HL-60 (cell line): ENCODE measurements at regions not wholly inside any gene's neighbourhood (a gene's known extent, or its start where the extent isn't known, plus 50 kb on each side); places are given as distances from the start of the nearest gene placed in this dataset.

Experiments used
- DNase-seq, 2 experiments: peaks; one replicate each; pipeline ENCODE4 v3.0.0-alpha.2; 2010 to 2020; ENCODE audit warnings: low read depth in 1 of 2, low spot score in 1 of 2
- H3K27ac ChIP-seq: fragments of 250-450 bp; sonication (Bioruptor Pico); replicated peaks from 2 replicates; pipeline ENCODE4 v1.5.1; 2020; ENCODE audit warnings: mild to moderate bottlenecking, moderate library complexity
- H3K27me3 ChIP-seq: fragments of 250-450 bp; sonication (Bioruptor Pico); 2 replicates; pipeline ENCODE4 v1.5.1; 2021; ENCODE audit warnings: mild to moderate bottlenecking, moderate library complexity; ENCODE audit not compliant: insufficient read depth, poor library complexity, severe bottlenecking
- H3K4me3 ChIP-seq: replicated peaks from 2 replicates; pipeline ENCODE4 v1.5.1; 2011; ENCODE audit warnings: mild to moderate bottlenecking, control low read depth, low read length; ENCODE audit not compliant: insufficient read depth
- CTCF ChIP-seq: IDR thresholded peaks from one replicate; pipeline ENCODE4 v1.5.1; 2011; ENCODE audit warnings: low read length, control low read depth, inconsistent platforms; ENCODE audit not compliant: insufficient read depth
- GABPA ChIP-seq: IDR thresholded peaks from 2 replicates; pipeline ENCODE4 v1.6.1; 2012; ENCODE audit warnings: low read depth
- POLR2AphosphoS5 ChIP-seq: IDR thresholded peaks from 2 replicates; pipeline ENCODE4 v1.6.1; 2012; ENCODE audit warnings: low read depth
- REST ChIP-seq: IDR thresholded peaks from 2 replicates; pipeline ENCODE4 v1.6.1; 2012; ENCODE audit warnings: low read depth; ENCODE audit not compliant: insufficient replicate concordance
- SPI1 ChIP-seq: IDR thresholded peaks from 2 replicates; pipeline ENCODE4 v1.6.1; 2012; ENCODE audit warnings: low read depth, mild to moderate bottlenecking, borderline replicate concordance

- no peaks in the 10 kb centered on the region for H3K27me3 ChIP-seq
- no peak overlapping the region for H3K4me3 ChIP-seq
- TF ChIP-seq CTCF, result no peak
- no peak for TF ChIP-seq REST
- H3K27ac ChIP-seq, result no peak overlapping the region
- DNase-seq, result no peak
Observed at GRCh38 chr5:117743337-117743736, 1168.7 kb upstream of the SEMA6A start.

- Histone ChIP-seq H3K27me3 (no peaks in the 10 kb centered on the region), H3K27ac (no peak overlapping the region), H3K4me3 (no peak overlapping the region)
- TF ChIP-seq REST (no peak), CTCF (no peak), GABPA (no peak), SPI1 (no peak), POLR2AphosphoS5 (no peak)
- DNase-seq, result no peak
Observed at GRCh38 chr5:117741655-117742206, 1167.1 kb upstream of the SEMA6A start.

GRCh38 chr5:117740268-117740667 lies 1165.6 kb upstream of the SEMA6A start:
- no peak for TF ChIP-seq REST
- no peak for TF ChIP-seq CTCF
- no peak for TF ChIP-seq GABPA
- TF ChIP-seq SPI1, result no peak
- no peak for TF ChIP-seq POLR2AphosphoS5
- no peak overlapping the region for H3K27ac ChIP-seq
- DNase-seq, result no peak
- no peak overlapping the region for H3K4me3 ChIP-seq
- no peaks in the 10 kb centered on the region for H3K27me3 ChIP-seq
